ENCODE measurements at regions not wholly inside any gene's neighbourhood (a gene's known extent, or its start where the extent isn't known, plus 50 kb on each side); places are given as distances from the start of the nearest gene placed in this dataset.

- TF ChIP-seq ZFX (IDR thresholded peaks at IDR 0.05), result no peak
- TF ChIP-seq CTCF (conservative IDR thresholded peaks at IDR 0.05), result no peak
These were observed 93.7 kb upstream of the OSMR start for GRCh38 chr5:38752012-38752536.
